HFF-Myc (cell line): ENCODE measurements at regions not wholly inside any gene's neighbourhood (a gene's known extent, or its start where the extent isn't known, plus 50 kb on each side); places are given as distances from the start of the nearest gene placed in this dataset.

ENCODE experiments used
- DNase-seq: peaks from one replicate; pipeline ENCODE4 v3.0.0-alpha.2; 2011; ENCODE audit warnings: low read depth; ENCODE audit errors: extremely low read depth
- H3K4me3 ChIP-seq: replicated peaks from 2 replicates; pipeline ENCODE4 v1.5.1; 2011; ENCODE audit warnings: low read depth, mild to moderate bottlenecking, control low read depth, low read length
- TF ChIP-seq, protein P1 (sequence below): IDR thresholded peaks from 2 replicates; pipeline ENCODE4 v1.5.1; 2012; ENCODE audit warnings: mild to moderate bottlenecking, low read depth, low read length, control low read depth; ENCODE audit errors: missing control alignments

DNA sequence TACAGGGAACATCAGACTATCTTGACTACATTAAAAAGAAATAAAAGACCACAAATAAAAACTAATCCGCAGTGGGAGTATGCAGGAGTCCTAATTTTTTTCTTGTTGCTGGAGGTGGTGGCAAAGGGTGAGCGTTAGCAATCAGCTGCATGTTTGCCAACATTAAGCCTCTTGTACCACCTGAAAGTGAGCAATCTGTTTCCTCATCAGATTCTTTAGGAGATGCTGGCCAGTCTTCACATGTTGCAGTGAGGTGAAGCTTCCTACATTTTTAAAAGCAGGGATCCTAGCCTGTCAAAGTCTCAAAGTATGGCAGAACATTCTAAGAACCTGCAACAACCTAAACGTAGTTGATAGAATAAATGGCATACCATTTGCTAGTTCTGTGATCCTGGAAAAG is 162.2 kb upstream of the MEF2C start:
- DNase-seq: no peak
- no peak overlapping the region for H3K4me3 ChIP-seq
- TF ChIP-seq, protein P1, sequence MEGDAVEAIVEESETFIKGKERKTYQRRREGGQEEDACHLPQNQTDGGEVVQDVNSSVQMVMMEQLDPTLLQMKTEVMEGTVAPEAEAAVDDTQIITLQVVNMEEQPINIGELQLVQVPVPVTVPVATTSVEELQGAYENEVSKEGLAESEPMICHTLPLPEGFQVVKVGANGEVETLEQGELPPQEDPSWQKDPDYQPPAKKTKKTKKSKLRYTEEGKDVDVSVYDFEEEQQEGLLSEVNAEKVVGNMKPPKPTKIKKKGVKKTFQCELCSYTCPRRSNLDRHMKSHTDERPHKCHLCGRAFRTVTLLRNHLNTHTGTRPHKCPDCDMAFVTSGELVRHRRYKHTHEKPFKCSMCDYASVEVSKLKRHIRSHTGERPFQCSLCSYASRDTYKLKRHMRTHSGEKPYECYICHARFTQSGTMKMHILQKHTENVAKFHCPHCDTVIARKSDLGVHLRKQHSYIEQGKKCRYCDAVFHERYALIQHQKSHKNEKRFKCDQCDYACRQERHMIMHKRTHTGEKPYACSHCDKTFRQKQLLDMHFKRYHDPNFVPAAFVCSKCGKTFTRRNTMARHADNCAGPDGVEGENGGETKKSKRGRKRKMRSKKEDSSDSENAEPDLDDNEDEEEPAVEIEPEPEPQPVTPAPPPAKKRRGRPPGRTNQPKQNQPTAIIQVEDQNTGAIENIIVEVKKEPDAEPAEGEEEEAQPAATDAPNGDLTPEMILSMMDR: no peak

DNA sequence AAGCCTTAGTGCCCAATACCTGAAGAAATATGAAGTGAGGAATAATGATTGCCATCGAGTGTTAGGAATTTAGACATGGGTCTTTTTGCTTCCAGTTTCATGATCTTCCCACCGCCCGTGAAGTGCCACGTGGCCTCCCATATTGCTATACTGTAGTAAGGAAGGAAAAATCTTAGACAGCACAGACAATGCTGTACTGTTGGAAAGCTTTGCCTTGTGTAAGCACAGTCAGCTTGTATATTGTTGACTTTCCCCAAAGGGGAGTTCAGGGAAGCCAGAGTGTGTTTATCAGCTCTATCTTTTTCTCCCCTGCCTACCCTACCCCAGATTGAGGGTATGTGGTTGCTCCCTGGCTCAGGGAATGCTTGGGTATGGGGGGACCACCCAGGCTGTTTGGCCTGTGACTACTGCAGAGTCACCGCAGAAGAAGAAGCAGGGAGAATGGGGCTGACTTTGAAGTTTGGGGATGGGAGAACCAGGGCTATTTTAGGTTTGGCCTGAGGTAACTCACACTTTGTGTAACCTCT is 161.8 kb upstream of the MEF2C start:
- no peak overlapping the region for H3K4me3 ChIP-seq
- TF ChIP-seq, protein P1: no peak
- DNase-seq: no peak

DNA sequence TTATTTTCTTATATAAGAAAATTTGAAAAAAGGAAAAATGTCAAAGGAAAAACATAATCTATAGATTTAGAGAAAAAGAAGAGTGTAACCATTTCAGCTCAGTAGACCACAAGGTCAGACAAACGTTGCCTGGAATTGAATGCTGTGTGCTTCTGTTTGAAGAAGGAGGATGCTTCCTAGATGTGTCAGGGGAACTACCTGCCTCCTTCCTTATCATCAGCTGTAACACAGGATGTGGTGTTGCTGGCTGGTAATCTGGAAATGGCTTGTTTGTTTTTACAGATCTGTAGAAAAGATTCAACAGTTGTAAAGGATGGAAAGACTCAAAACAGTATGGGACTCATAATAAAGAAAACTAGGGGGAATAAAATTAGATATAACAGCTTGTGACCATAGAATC is 160.7 kb upstream of the MEF2C start:
- no peak overlapping the region for H3K4me3 ChIP-seq
- DNase-seq: no peak
- TF ChIP-seq, protein P1: no peak

DNA sequence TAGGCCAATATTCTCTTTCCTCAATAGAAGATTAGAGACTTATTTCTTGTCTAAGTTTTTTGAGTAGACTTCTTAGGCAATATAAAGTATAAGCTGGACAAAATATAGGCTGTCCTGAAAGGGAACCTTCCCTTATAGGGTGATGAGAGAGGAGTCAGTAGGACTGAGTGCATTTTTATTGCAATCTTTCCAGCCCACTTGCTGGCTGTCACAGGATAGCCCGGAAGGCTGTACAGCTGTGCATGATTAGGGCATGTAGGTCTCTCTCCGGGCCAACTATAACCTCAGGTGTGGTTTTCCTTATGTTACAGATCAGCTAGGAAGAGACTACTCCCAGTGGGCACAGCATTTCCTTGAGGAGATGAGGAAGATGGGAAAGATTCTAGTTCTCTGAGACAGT is 159.8 kb upstream of the MEF2C start:
- TF ChIP-seq, protein P1: no peak
- no peak for DNase-seq
- no peak overlapping the region for H3K4me3 ChIP-seq

DNA sequence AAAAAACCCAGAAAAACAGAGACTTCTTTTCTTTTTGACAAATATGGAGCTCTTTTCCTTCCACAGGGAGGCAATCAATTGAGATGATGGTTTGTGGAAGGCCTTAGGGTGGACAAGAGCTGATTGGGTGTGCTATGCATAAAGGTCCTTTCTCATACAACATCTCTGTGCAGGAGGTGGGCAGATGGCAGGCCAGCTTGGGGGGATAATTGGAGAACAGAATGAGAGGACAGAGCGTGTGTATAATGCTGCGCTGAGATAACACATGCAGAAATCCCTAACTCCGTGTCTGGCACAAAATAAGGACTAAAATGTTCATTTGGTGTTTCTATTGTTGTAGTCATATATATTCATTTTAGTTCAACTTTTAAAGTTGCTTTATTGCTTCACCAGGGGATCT is 159.0 kb upstream of the MEF2C start:
- no peak for DNase-seq
- TF ChIP-seq, protein P1: no peak
- no peak overlapping the region for H3K4me3 ChIP-seq

DNA sequence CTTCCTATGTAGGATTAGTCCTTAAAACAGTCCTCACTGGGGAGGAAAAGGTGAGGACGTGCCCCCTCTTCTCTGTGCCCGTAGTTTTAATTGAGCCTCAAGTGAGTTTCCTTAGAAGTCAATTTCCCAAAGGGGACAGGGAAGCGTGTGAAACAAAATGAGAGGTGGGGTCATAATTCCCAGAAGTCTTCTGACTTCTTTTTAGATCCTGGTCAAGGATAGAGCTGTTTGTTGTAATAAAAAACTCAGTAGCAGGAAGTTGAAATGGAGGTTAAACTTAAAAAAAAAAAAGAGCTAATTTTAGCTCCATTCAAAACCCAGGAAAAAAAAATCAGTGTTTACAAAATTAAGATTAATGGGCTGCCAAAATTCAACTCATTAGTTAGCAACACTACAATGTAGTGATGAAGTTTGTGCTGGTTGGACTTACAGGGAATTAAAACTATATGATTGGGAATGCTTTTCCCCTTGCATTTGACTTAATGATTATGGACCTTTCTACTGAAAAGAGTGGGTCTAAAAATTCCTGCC is 158.3 kb upstream of the MEF2C start:
- H3K4me3 ChIP-seq: no peak overlapping the region
- TF ChIP-seq, protein P1: no peak
- DNase-seq: no peak

DNA sequence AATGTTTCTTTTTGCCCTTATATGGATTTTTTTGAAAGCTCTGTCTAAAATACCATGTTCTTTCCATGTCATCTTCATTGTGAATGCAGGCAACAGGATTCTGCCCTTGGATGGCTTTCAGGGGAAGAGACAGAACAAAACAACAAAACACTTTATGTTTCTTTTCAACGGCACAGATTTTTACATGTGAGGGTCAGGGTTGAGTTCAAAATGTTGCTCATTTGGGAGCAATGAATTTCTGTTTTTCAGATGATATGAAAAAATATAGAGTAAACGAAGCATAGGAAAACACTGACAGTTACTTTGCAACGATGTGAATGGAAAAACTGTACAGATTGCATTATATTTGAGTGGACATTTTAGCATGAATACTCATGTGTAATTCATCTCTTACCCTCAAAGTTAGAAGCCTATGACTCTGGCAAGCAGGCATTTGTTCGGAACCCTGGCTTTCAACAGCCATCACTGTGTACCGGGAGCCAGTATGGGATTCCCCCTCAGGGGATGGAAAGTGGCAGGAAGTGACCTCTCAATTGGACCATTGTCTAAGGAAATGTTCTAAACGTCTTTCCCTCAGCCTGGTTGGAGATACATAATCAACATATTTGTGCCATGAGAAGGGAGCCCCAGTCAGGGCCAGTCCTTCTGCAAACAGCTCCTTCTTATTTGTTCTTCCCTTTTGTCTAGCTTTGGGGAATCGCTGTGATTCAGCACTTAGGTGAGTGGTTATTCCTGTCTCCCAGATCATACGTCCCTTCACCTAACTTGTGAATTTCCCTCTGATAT is 153.9 kb upstream of the MEF2C start:
- TF ChIP-seq, protein P1: no peak
- no peak for DNase-seq
- no peak overlapping the region for H3K4me3 ChIP-seq
